ENCODE measurements at regions not wholly inside any gene's neighbourhood (a gene's known extent, or its start where the extent isn't known, plus 50 kb on each side); places are given as distances from the start of the nearest gene placed in this dataset.

DNA sequence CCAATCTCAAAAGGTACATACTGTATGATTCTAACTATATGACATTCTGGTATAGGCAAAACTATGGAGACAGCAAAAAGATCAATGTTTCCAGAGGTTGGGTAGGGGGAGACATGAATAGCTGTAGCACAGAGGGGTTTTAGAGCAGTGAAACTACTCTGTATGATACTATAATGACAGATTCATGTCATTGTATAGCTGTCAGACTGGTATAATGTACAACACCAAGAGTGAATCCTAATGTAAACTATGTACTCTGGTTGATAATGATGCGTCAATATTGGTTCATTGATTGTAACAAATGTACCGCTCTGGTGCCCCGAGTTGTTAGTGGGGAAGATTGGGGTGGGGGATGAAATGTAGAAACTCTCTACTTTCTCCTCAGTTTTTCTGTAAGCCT lies 172.4 kb upstream of the SPOPL start:
- TF ChIP-seq, protein P1, sequence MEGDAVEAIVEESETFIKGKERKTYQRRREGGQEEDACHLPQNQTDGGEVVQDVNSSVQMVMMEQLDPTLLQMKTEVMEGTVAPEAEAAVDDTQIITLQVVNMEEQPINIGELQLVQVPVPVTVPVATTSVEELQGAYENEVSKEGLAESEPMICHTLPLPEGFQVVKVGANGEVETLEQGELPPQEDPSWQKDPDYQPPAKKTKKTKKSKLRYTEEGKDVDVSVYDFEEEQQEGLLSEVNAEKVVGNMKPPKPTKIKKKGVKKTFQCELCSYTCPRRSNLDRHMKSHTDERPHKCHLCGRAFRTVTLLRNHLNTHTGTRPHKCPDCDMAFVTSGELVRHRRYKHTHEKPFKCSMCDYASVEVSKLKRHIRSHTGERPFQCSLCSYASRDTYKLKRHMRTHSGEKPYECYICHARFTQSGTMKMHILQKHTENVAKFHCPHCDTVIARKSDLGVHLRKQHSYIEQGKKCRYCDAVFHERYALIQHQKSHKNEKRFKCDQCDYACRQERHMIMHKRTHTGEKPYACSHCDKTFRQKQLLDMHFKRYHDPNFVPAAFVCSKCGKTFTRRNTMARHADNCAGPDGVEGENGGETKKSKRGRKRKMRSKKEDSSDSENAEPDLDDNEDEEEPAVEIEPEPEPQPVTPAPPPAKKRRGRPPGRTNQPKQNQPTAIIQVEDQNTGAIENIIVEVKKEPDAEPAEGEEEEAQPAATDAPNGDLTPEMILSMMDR (IDR thresholded peaks at IDR 0.05; ENCODE audit: low read depth, low read length): no peak
- TF ChIP-seq POLR2A (IDR thresholded peaks at IDR 0.05; ENCODE audit: extremely low read depth, insufficient read length) (no peak), MYC (IDR thresholded peaks at IDR 0.05; ENCODE audit: low read depth, low read length) (no peak)
